Panc1 (cell line): ENCODE measurements at regions not wholly inside any gene's neighbourhood (a gene's known extent, or its start where the extent isn't known, plus 50 kb on each side); places are given as distances from the start of the nearest gene placed in this dataset.

ENCODE experiments used
- POLR2AphosphoS5 ChIP-seq: IDR thresholded peaks from 2 replicates; pipeline ENCODE4 v1.6.1; 2012; ENCODE audit warnings: mild to moderate bottlenecking, low read depth, low read length, moderate library complexity
- TF ChIP-seq, protein P1 (sequence below): fragments of 450-650 bp; IDR thresholded peaks from 2 replicates; pipeline ENCODE4 v1.5.1; 2017; ENCODE audit warnings: mild to moderate bottlenecking

DNA sequence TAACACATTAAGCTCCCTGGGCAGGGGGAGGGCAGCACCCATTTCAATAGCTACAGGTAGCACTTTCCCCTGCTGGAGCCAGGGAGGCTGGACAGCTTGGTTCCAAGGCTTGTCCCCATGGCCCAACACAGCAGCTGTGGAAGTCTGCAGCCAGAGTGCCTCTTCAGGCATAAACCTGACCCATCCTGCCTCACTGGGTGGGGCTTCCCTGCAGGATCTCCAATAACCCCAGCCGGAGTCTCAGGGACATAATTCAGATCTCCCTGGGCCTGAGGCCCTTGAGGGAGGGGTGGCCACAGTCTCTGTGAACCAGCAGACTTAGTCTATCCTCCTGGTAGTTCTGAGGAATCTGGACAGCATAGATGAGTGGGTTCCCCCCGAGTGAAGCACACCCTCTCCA is 1001.9 kb upstream of the CHAC2 start:
- TF ChIP-seq, protein P1, sequence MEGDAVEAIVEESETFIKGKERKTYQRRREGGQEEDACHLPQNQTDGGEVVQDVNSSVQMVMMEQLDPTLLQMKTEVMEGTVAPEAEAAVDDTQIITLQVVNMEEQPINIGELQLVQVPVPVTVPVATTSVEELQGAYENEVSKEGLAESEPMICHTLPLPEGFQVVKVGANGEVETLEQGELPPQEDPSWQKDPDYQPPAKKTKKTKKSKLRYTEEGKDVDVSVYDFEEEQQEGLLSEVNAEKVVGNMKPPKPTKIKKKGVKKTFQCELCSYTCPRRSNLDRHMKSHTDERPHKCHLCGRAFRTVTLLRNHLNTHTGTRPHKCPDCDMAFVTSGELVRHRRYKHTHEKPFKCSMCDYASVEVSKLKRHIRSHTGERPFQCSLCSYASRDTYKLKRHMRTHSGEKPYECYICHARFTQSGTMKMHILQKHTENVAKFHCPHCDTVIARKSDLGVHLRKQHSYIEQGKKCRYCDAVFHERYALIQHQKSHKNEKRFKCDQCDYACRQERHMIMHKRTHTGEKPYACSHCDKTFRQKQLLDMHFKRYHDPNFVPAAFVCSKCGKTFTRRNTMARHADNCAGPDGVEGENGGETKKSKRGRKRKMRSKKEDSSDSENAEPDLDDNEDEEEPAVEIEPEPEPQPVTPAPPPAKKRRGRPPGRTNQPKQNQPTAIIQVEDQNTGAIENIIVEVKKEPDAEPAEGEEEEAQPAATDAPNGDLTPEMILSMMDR, result no peak
- TF ChIP-seq POLR2AphosphoS5, result no peak
